GM10266 (cell line): ENCODE measurements at regions not wholly inside any gene's neighbourhood (a gene's known extent, or its start where the extent isn't known, plus 50 kb on each side); places are given as distances from the start of the nearest gene placed in this dataset.

Source experiments
- DNase-seq: peaks from one replicate; pipeline ENCODE4 v3.0.0; 2012; ENCODE audit errors: extremely low spot score
- TF ChIP-seq, protein P1 (sequence below): IDR thresholded peaks from 2 replicates; pipeline ENCODE4 v1.5.1; 2012; ENCODE audit warnings: mild to moderate bottlenecking, low read depth; ENCODE audit not compliant: control insufficient read depth, insufficient read depth; ENCODE audit errors: missing control alignments

- DNase-seq, result no peak
- TF ChIP-seq, protein P1, sequence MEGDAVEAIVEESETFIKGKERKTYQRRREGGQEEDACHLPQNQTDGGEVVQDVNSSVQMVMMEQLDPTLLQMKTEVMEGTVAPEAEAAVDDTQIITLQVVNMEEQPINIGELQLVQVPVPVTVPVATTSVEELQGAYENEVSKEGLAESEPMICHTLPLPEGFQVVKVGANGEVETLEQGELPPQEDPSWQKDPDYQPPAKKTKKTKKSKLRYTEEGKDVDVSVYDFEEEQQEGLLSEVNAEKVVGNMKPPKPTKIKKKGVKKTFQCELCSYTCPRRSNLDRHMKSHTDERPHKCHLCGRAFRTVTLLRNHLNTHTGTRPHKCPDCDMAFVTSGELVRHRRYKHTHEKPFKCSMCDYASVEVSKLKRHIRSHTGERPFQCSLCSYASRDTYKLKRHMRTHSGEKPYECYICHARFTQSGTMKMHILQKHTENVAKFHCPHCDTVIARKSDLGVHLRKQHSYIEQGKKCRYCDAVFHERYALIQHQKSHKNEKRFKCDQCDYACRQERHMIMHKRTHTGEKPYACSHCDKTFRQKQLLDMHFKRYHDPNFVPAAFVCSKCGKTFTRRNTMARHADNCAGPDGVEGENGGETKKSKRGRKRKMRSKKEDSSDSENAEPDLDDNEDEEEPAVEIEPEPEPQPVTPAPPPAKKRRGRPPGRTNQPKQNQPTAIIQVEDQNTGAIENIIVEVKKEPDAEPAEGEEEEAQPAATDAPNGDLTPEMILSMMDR, result no peak
Measured at GRCh38 chr2:19244460-19245363, 113.7 kb downstream of the OSR1 start.

GRCh38 chr2:19238440-19239060 lies 119.9 kb downstream of the OSR1 start:
- TF ChIP-seq, protein P1, result no peak
- DNase-seq, result no peak

- TF ChIP-seq, protein P1, result no peak
- DNase-seq, result no peak
Measured at GRCh38 chr2:19235308-19235707, 123.1 kb downstream of the OSR1 start.

GRCh38 chr2:19232312-19232711 lies 126.1 kb downstream of the OSR1 start:
- TF ChIP-seq, protein P1, result no peak
- DNase-seq, result no peak

DNA sequence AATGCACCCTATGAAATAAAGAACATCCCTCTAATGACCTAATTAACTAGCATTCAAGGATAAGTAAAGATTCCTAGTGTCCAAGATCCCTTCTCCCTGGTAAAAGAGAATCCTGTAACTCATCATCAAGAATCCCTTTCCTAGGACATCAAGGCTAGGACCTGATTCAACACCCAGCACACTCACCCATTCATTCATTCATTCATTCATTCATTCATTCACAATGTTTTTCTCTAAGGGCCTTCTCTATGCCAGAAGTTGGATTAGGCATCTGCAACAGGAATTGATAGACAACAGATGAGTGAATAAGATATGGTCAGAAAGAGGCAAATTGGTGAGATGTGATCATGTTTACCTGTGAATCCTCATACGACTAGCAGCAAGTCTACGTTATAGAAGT lies 126.8 kb downstream of the OSR1 start:
- no peak for DNase-seq
- TF ChIP-seq, protein P1, result no peak

- DNase-seq, result no peak
- TF ChIP-seq, protein P1, result no peak
Measured at GRCh38 chr2:19230626-19231025, 127.8 kb downstream of the OSR1 start.

DNA sequence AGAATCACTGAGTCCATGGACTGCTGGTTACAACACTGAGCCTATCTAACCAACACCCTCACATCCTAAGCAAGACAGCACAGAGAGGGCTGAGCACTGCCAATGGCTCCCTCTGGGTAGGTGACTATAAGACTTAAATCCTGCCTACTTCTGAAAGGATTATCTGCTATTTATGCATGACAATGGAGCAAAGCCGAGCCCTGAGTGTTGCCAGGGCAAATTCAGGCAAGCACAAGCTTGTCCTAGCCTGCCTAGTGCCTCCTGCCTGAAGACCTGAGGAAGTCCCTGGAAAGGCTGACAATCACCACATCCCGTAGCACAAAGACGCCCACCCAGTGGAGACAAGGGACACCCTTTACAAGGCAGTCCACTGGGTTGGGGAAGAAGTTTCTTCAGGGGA lies 129.7 kb downstream of the OSR1 start:
- TF ChIP-seq, protein P1, result no peak
- DNase-seq, result no peak
